Natural killer cell (primary cell): ENCODE measurements at regions not wholly inside any gene's neighbourhood (a gene's known extent, or its start where the extent isn't known, plus 50 kb on each side); places are given as distances from the start of the nearest gene placed in this dataset.
"Not testable (repeated sequence)": the region's sequence is repeated elsewhere in the genome, so short reads cannot be mapped to it uniquely, and the experiment has no call there.

ENCODE experiments used
- ATAC-seq, 3 donors: fragments of 150-1000 bp in 2 of 3; fragments of 200-7000 bp in 1 of 3; cut with Tn5 transposase; 1 replicate in 1 of 3; 2 replicates in 2 of 3; pipeline ENCODE4 v1.10.0; 2021; ENCODE audit warnings: mild to moderate bottlenecking in 2 of 3, moderate library complexity in 2 of 3
- DNase-seq, 2 donors: peaks; one replicate each; pipeline versions ENCODE4 v3.0.0 to v3.0.0-alpha.2; 2013 to 2021; ENCODE audit warnings: mixed read lengths in 1 of 2
- H3K27ac ChIP-seq: one replicate; pipeline ENCODE4 v1.5.1; 2013; ENCODE audit warnings: mild to moderate bottlenecking, low read length
- H3K27me3 ChIP-seq: one replicate; pipeline ENCODE4 v1.6.1; 2013; ENCODE audit warnings: low read length; ENCODE audit not compliant: control insufficient read depth, insufficient read depth
- H3K36me3 ChIP-seq: one replicate; pipeline ENCODE4 v1.6.1; 2013; ENCODE audit warnings: low read length; ENCODE audit not compliant: control insufficient read depth, insufficient read depth
- H3K4me1 ChIP-seq: one replicate; pipeline ENCODE4 v1.6.1; 2013; ENCODE audit warnings: low read length; ENCODE audit not compliant: control insufficient read depth, insufficient read depth
- H3K4me3 ChIP-seq: one replicate; pipeline ENCODE4 v1.5.1; 2013; ENCODE audit warnings: low read length
- H3K9me3 ChIP-seq: one replicate; pipeline ENCODE4 v1.6.1; 2013; ENCODE audit warnings: low read length; ENCODE audit not compliant: control insufficient read depth, insufficient read depth
- H3K27ac Mint-ChIP-seq, 2 donors: one replicate each; pipeline ENCODE4 v1.8.0; 2022; ENCODE audit warnings: mild to moderate bottlenecking in 2 of 2, mixed read lengths in 2 of 2, moderate library complexity in 1 of 2
- H3K27me3 Mint-ChIP-seq, 2 donors: one replicate each; pipeline ENCODE4 v1.8.0; 2022; ENCODE audit warnings: low read depth in 2 of 2, mixed read lengths in 2 of 2
- H3K36me3 Mint-ChIP-seq: one replicate; pipeline ENCODE4 v1.8.0; 2022; ENCODE audit warnings: mixed read lengths
- H3K4me1 Mint-ChIP-seq, 2 donors: one replicate each; pipeline ENCODE4 v1.8.0; 2022; ENCODE audit warnings: mixed read lengths in 2 of 2
- H3K4me3 Mint-ChIP-seq: one replicate; pipeline ENCODE4 v1.8.0; 2022; ENCODE audit warnings: mild to moderate bottlenecking, moderate library complexity, mixed read lengths
- H3K9me3 Mint-ChIP-seq, 2 donors: one replicate each; pipeline ENCODE4 v1.8.0; 2022; ENCODE audit warnings: mixed read lengths in 2 of 2
- WGBS: methylation state at CpG from one replicate; pipeline ENCODE4 v1.1.7; 2013; ENCODE audit warnings: missing lambda C conversion rate; ENCODE audit not compliant: insufficient coverage; 5-methylcytosine and 5-hydroxymethylcytosine counted together
- intact Hi-C: fragments of 100-400 bp; cut with micrococcal nuclease; formaldehyde crosslinking; loops from one replicate; pipeline ENCODE4 v1.14.2; 2022
- TF ChIP-seq, protein P1 (sequence below): fragments of 200-600 bp; IDR thresholded peaks from one replicate; pipeline ENCODE4 v1.8.0; 2022; ENCODE audit warnings: antibody characterized with exemption

GRCh38 chr1:228653748-228654147, 81.5 kb upstream of the RHOU start:
- no peaks in the 10 kb centered on the region for H3K36me3 ChIP-seq
- no peaks in the 10 kb centered on the region for H3K9me3 ChIP-seq
- H3K4me1 ChIP-seq, result peaks cover 3% of the 10 kb centered on the region
- peaks cover 50% of the 10 kb centered on the region for H3K27me3 ChIP-seq
- no peaks in the 10 kb centered on the region for H3K9me3 Mint-ChIP-seq
- peaks cover 42 to 66% of the 10 kb centered on the region in 2 donors for H3K27me3 Mint-ChIP-seq
- intact Hi-C loops, result no loop called here
- H3K4me3 ChIP-seq, result no peak overlapping the region
- peaks cover 6 to 8% of the 10 kb centered on the region in 2 donors for H3K4me1 Mint-ChIP-seq
- H3K36me3 Mint-ChIP-seq, result no peaks in the 10 kb centered on the region
- WGBS, result 85% methylated on average over 1 of the region's 1 CpG
- H3K4me3 Mint-ChIP-seq, result no peak overlapping the region
- H3K27ac ChIP-seq, result no peak overlapping the region
- H3K27ac Mint-ChIP-seq, result no peak overlapping the region
- no peak for DNase-seq
- TF ChIP-seq, protein P1, sequence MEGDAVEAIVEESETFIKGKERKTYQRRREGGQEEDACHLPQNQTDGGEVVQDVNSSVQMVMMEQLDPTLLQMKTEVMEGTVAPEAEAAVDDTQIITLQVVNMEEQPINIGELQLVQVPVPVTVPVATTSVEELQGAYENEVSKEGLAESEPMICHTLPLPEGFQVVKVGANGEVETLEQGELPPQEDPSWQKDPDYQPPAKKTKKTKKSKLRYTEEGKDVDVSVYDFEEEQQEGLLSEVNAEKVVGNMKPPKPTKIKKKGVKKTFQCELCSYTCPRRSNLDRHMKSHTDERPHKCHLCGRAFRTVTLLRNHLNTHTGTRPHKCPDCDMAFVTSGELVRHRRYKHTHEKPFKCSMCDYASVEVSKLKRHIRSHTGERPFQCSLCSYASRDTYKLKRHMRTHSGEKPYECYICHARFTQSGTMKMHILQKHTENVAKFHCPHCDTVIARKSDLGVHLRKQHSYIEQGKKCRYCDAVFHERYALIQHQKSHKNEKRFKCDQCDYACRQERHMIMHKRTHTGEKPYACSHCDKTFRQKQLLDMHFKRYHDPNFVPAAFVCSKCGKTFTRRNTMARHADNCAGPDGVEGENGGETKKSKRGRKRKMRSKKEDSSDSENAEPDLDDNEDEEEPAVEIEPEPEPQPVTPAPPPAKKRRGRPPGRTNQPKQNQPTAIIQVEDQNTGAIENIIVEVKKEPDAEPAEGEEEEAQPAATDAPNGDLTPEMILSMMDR, result no peak
- ATAC-seq, result no peak

- Mint-ChIP-seq H3K4me1 (no peaks in the 10 kb centered on the region), H3K27ac (no peak overlapping the region), H3K27me3 (peaks cover 27 to 45% of the 10 kb centered on the region in 2 donors), H3K9me3 (no peaks in the 10 kb centered on the region), H3K4me3 (no peak overlapping the region), H3K36me3 (no peaks in the 10 kb centered on the region)
- TF ChIP-seq, protein P1, result no peak
- 87% methylated on average over 3 of the region's 3 CpGs for WGBS
- Histone ChIP-seq H3K27me3 (peaks cover 29% of the 10 kb centered on the region), H3K4me1 (no peaks in the 10 kb centered on the region), H3K9me3 (no peaks in the 10 kb centered on the region), H3K27ac (no peak overlapping the region), H3K4me3 (no peak overlapping the region), H3K36me3 (no peaks in the 10 kb centered on the region)
- intact Hi-C loops, result no loop called here
- no peak for ATAC-seq
- DNase-seq, result no peak
These were observed 79.4 kb upstream of the RHOU start for GRCh38 chr1:228655796-228656394.

- H3K9me3 Mint-ChIP-seq, H3K27ac Mint-ChIP-seq, H3K27ac ChIP-seq, H3K4me3 Mint-ChIP-seq, H3K4me3 ChIP-seq, H3K36me3 Mint-ChIP-seq, H3K4me1 Mint-ChIP-seq, H3K27me3 ChIP-seq, H3K4me1 ChIP-seq, H3K36me3 ChIP-seq, intact Hi-C loops, DNase-seq, ATAC-seq, H3K9me3 ChIP-seq: not testable (repeated sequence)
- 92% methylated on average over 4 of the region's 5 CpGs for WGBS
- peaks cover 11 to 12% of the 10 kb centered on the region in 2 donors for H3K27me3 Mint-ChIP-seq
These were observed 73.1 kb upstream of the RHOU start for GRCh38 chr1:228662007-228662689.

- Histone ChIP-seq H3K27me3 (no peaks in the 10 kb centered on the region), H3K4me3 (no peak overlapping the region), H3K9me3 (no peaks in the 10 kb centered on the region), H3K36me3 (no peaks in the 10 kb centered on the region), H3K27ac (no peak overlapping the region), H3K4me1 (peaks cover 3% of the 10 kb centered on the region)
- Mint-ChIP-seq H3K4me3 (no peak overlapping the region), H3K36me3 (no peaks in the 10 kb centered on the region), H3K4me1 (no peaks in the 10 kb centered on the region), H3K9me3 (no peaks in the 10 kb centered on the region), H3K27me3 (peaks cover 8 to 11% of the 10 kb centered on the region in 2 donors), H3K27ac (no peak overlapping the region)
- WGBS, result 49% methylated on average over 13 of the region's 14 CpGs
- DNase-seq (peak; percentile 64 to 89), ATAC-seq (peak; percentile 46 to 65 (median 61))
- TF ChIP-seq, protein P1, result peak; percentile 86
- intact Hi-C loops, result loop anchor here (1.0 kb wide), 2 partner anchors 563 to 818 kb away; no protein-coding TSS in a partner anchor
These were observed 70.8 kb upstream of the RHOU start for GRCh38 chr1:228664399-228664914.
